ENCODE measurements at regions not wholly inside any gene's neighbourhood (a gene's known extent, or its start where the extent isn't known, plus 50 kb on each side); places are given as distances from the start of the nearest gene placed in this dataset.

DNA sequence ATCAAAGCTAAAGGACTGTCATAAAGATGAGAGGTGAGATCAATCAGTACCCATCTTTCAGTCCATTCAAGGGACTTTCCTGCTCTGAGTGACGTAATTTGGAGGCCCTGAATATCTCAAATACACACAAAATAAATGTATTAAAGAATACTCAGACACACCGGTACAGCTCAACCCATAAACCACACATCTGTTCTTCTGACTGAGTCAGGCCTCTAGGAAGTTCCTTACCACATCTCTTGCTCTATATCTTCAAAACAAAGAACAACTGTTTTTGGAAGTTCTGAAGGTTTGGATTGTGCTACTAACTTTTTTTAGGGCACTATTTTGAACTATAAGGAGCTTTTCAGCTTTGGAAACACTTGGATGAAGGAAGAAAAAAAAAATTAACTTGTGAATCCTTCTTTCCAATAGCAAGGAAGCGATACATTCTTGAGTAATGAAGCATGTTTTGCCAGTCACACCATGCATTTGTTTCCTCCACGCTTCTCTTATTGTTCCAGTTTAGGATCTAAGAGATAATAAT lies 866.5 kb upstream of the VRK2 start:
- Histone ChIP-seq H3K9me3 (no peaks in the 10 kb centered on the region), H3K4me1 (no peaks in the 10 kb centered on the region), H3K36me3 (no peaks in the 10 kb centered on the region), H3K4me3 (no peak overlapping the region), H3K27me3 (no peaks in the 10 kb centered on the region), H3K27ac (no peak overlapping the region)
- 50 to 71% methylated on average over 1 to 4 of the region's 4 CpGs for WGBS, 2 donors (ENCODE audit: low coverage in 1 of 2)
- TF ChIP-seq, protein P1, sequence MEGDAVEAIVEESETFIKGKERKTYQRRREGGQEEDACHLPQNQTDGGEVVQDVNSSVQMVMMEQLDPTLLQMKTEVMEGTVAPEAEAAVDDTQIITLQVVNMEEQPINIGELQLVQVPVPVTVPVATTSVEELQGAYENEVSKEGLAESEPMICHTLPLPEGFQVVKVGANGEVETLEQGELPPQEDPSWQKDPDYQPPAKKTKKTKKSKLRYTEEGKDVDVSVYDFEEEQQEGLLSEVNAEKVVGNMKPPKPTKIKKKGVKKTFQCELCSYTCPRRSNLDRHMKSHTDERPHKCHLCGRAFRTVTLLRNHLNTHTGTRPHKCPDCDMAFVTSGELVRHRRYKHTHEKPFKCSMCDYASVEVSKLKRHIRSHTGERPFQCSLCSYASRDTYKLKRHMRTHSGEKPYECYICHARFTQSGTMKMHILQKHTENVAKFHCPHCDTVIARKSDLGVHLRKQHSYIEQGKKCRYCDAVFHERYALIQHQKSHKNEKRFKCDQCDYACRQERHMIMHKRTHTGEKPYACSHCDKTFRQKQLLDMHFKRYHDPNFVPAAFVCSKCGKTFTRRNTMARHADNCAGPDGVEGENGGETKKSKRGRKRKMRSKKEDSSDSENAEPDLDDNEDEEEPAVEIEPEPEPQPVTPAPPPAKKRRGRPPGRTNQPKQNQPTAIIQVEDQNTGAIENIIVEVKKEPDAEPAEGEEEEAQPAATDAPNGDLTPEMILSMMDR (IDR thresholded peaks at IDR 0.05) = no peak
- TF ChIP-seq POLR2AphosphoS5 (IDR thresholded peaks at IDR 0.05) = no peak
- TF ChIP-seq POLR2A (IDR thresholded peaks at IDR 0.05) = no peak
- TF ChIP-seq EP300 (IDR thresholded peaks at IDR 0.05) = no peak
- ATAC-seq = no peak

DNA sequence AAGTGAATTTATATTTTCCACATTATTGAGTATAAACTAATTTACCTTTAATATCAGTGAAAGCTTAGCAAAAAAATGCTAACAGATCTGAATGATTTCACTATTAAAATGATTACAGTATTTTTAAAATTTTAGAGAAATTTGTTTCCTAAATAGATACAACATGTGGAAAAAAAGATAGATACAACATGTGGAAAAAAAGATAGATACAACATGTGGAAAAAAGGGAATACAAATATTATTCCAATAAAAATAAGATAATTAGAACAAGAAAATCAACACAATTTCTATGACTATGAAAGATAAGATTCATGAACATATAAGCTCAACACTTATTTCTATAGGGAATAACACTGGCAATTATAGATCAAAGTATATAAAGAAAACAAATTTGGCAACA lies 865.9 kb upstream of the VRK2 start:
- H3K36me3 ChIP-seq = no peaks in the 10 kb centered on the region
- TF ChIP-seq EP300 (IDR thresholded peaks at IDR 0.05) (no peak), POLR2AphosphoS5 (IDR thresholded peaks at IDR 0.05) (no peak), POLR2A (IDR thresholded peaks at IDR 0.05) (no peak)
- TF ChIP-seq, protein P1 (IDR thresholded peaks at IDR 0.05) = no peak
- H3K4me3 ChIP-seq = no peak overlapping the region
- no peak overlapping the region for H3K27ac ChIP-seq
- H3K9me3 ChIP-seq = no peaks in the 10 kb centered on the region
- ATAC-seq = no peak
- H3K4me1 ChIP-seq = no peaks in the 10 kb centered on the region
- H3K27me3 ChIP-seq = no peaks in the 10 kb centered on the region

DNA sequence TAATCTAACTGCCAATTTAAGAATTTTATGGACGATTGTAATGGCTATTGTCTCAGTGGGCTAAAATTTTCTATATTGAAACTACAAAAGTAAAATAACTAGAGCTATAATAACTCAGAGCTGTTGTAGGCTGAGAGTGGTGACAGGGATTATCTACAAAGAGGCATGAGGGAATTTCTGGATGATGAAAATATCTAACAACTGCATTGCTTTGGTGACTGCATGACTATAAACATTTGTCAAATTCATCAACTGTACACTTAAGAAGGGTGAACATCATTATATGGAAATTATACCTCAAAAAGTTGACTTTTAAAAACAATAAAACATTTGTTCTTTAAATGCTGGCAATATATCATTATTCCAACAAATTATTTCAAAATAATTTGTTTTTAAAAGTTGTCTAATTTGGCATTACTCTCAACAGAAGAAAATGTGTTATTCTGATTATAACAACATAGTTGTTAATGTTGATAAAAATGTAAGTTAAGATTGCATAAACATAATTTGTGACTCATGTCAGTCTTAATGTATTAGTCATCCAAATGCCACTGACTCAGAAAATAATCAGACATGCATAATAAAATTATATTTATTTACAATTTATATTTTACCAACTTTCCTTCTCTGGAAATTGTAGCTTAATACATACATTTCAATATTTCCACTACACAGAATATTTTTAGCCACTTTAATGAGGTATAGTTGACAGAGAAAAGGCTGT lies 865.1 kb upstream of the VRK2 start:
- Histone ChIP-seq H3K27ac (no peak overlapping the region), H3K27me3 (no peaks in the 10 kb centered on the region), H3K9me3 (no peaks in the 10 kb centered on the region), H3K4me1 (no peaks in the 10 kb centered on the region), H3K36me3 (no peaks in the 10 kb centered on the region), H3K4me3 (no peak overlapping the region)
- no peak for ATAC-seq
- WGBS, 2 donors (ENCODE audit: low coverage in 1 of 2) = 35 to 42% methylated on average over 1 of the region's 1 CpG
- TF ChIP-seq POLR2AphosphoS5 (IDR thresholded peaks at IDR 0.05) (no peak), POLR2A (IDR thresholded peaks at IDR 0.05) (no peak), EP300 (IDR thresholded peaks at IDR 0.05) (no peak)
- TF ChIP-seq, protein P1 (IDR thresholded peaks at IDR 0.05) = no peak

DNA sequence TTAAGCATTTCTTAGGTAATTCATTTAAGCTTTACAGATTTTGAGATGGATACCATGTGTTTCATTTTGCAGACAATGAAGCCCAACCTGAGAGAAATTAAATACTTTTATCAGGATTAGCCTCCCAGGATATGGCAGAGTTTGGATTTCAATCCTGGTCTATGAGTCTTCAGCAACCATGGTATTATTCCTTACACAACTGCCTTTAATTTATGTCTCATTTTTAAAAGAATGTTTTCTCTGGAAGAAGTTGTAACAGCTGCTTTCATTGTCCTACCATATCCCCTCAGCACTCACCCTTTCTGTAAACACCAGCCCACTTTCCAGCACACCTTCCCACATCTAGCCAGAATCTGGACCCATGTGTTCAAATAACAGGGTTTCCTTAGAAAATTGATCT lies 863.7 kb upstream of the VRK2 start:
- Histone ChIP-seq H3K27ac (no peak overlapping the region), H3K9me3 (no peaks in the 10 kb centered on the region), H3K36me3 (no peaks in the 10 kb centered on the region), H3K27me3 (no peaks in the 10 kb centered on the region), H3K4me1 (no peaks in the 10 kb centered on the region), H3K4me3 (no peak overlapping the region)
- TF ChIP-seq, protein P1 (IDR thresholded peaks at IDR 0.05) = no peak
- TF ChIP-seq EP300 (IDR thresholded peaks at IDR 0.05) (no peak), POLR2A (IDR thresholded peaks at IDR 0.05) (no peak), POLR2AphosphoS5 (IDR thresholded peaks at IDR 0.05) (no peak)
- no peak for ATAC-seq

DNA sequence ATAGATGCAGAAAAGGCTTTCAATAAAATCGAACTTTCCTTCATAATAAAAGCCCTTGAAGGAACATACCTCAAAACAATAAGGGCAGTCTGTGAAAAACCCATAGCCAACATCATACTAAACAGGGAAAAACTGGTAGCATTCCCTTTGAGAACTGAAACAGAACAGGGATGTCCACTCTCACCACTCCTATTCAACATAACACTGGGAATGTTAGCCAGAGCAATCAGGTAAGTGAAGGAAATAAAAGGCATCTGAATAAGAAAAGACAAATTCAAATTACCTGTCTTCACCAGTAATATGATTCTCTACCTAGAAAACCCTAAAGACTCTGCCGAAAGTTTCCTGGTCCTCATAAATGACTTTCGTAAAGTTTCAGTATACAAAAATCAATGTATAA lies 861.0 kb upstream of the VRK2 start:
- ATAC-seq = no peak
- Histone ChIP-seq H3K27me3 (no peaks in the 10 kb centered on the region), H3K27ac (no peak overlapping the region), H3K4me3 (no peak overlapping the region), H3K4me1 (no peaks in the 10 kb centered on the region), H3K9me3 (no peaks in the 10 kb centered on the region), H3K36me3 (no peaks in the 10 kb centered on the region)
- TF ChIP-seq POLR2AphosphoS5 (IDR thresholded peaks at IDR 0.05) = no peak
- TF ChIP-seq, protein P1 (IDR thresholded peaks at IDR 0.05) = no peak
- TF ChIP-seq EP300 (IDR thresholded peaks at IDR 0.05) = no peak
- TF ChIP-seq POLR2A (IDR thresholded peaks at IDR 0.05) = no peak
- WGBS, 2 donors (ENCODE audit: low coverage in 1 of 2) = 80 to 92% methylated on average over 1 to 3 of the region's 3 CpGs
